GM19438 (cell line): ENCODE measurements at regions not wholly inside any gene's neighbourhood (a gene's known extent, or its start where the extent isn't known, plus 50 kb on each side); places are given as distances from the start of the nearest gene placed in this dataset.

Source experiments
- ATAC-seq: cut with Tn5 transposase; IDR thresholded peaks from one replicate; pipeline ENCODE4 v1.9.1; 2021; ENCODE audit warnings: low read depth; ENCODE audit not compliant: unreplicated experiment

- no peak for ATAC-seq
Measured at GRCh38 chr3:193825617-193826016, 232.6 kb downstream of the OPA1 start.

- no peak for ATAC-seq
Measured at GRCh38 chr3:193826159-193826795, 233.3 kb downstream of the OPA1 start.

GRCh38 chr3:193827040-193827669 lies 234.1 kb downstream of the OPA1 start:
- ATAC-seq, result no peak

GRCh38 chr3:193827871-193828270 lies 234.9 kb downstream of the OPA1 start:
- ATAC-seq, result no peak

- ATAC-seq, result no peak
Measured at GRCh38 chr3:193828477-193828876, 235.5 kb downstream of the OPA1 start.

GRCh38 chr3:193829781-193830180 lies 236.8 kb downstream of the OPA1 start:
- ATAC-seq, result no peak

GRCh38 chr3:193830791-193831191 lies 237.8 kb downstream of the OPA1 start:
- ATAC-seq, result no peak

GRCh38 chr3:193831495-193832455 lies 238.8 kb downstream of the OPA1 start:
- peak; percentile 67 for ATAC-seq

GRCh38 chr3:193832833-193833413 lies 239.9 kb downstream of the OPA1 start:
- no peak for ATAC-seq

- no peak for ATAC-seq
Measured at GRCh38 chr3:193833592-193833991, 240.6 kb downstream of the OPA1 start.

- ATAC-seq, result no peak
Measured at GRCh38 chr3:193835414-193835813, 242.4 kb downstream of the OPA1 start.

- ATAC-seq, result no peak
Measured at GRCh38 chr3:193836511-193836910, 243.5 kb downstream of the OPA1 start.

- ATAC-seq, result no peak
Measured at GRCh38 chr3:193836918-193837317, 243.9 kb downstream of the OPA1 start.

GRCh38 chr3:193837347-193837827 lies 244.4 kb downstream of the OPA1 start:
- no peak for ATAC-seq

- no peak for ATAC-seq
Measured at GRCh38 chr3:193840111-193840641, 247.2 kb downstream of the OPA1 start.

- no peak for ATAC-seq
Measured at GRCh38 chr3:193841581-193841980, 248.6 kb downstream of the OPA1 start.

GRCh38 chr3:193842029-193842798 lies 249.2 kb downstream of the OPA1 start:
- peak; percentile 57 for ATAC-seq

- ATAC-seq, result no peak
Measured at GRCh38 chr3:193842832-193843473, 249.9 kb downstream of the OPA1 start.
